WTC11 (cell line): ENCODE measurements at regions not wholly inside any gene's neighbourhood (a gene's known extent, or its start where the extent isn't known, plus 50 kb on each side); places are given as distances from the start of the nearest gene placed in this dataset.

Source experiments
- ATAC-seq: fragments of 200-7000 bp; cut with Tn5 transposase; 2 replicates; pipeline ENCODE4 v1.10.0; 2021; ENCODE audit warnings: mild to moderate bottlenecking, moderate library complexity
- CTCF ChIA-PET: fragments of 300-600 bp; sonication (Branson Sonifier 250); formaldehyde crosslinking; loops from one replicate; lab custom pipeline; 2021; ENCODE audit warnings: antibody characterized with exemption; lab: Charles Lee
- POLR2A ChIA-PET: fragments of 350-600 bp; sonication (Branson Sonifier 250); formaldehyde crosslinking; loops from one replicate; lab custom pipeline; 2021; ENCODE audit warnings: antibody characterized with exemption; lab: Charles Lee
- DNase-seq: peaks from one replicate; pipeline ENCODE4 v3.0.0; 2021; ENCODE audit warnings: low spot score
- H3K27ac Mint-ChIP-seq: 2 replicates; pipeline ENCODE4 v1.8.0; 2021; ENCODE audit warnings: mixed read lengths
- H3K27me3 Mint-ChIP-seq: 2 replicates; pipeline ENCODE4 v1.8.0; 2021; ENCODE audit warnings: low read depth, mild to moderate bottlenecking, moderate library complexity, mixed read lengths
- H3K36me3 Mint-ChIP-seq: 2 replicates; pipeline ENCODE4 v1.8.0; 2021; ENCODE audit warnings: mixed read lengths
- H3K4me1 Mint-ChIP-seq: 2 replicates; pipeline ENCODE4 v1.8.0; 2022; ENCODE audit warnings: mixed read lengths
- H3K4me3 Mint-ChIP-seq: 2 replicates; pipeline ENCODE4 v1.8.0; 2021; ENCODE audit warnings: mild to moderate bottlenecking, moderate library complexity, mixed read lengths
- H3K9me3 Mint-ChIP-seq: 2 replicates; pipeline ENCODE4 v1.8.0; 2021; ENCODE audit warnings: mixed read lengths
- AFF4 ChIP-seq: sonication (generic); formaldehyde crosslinking; IDR thresholded peaks from 2 replicates; pipeline ENCODE4 v1.8.1; 2023; ENCODE audit warnings: mild to moderate bottlenecking, missing genetic modification reagents, borderline replicate concordance
- ATF1 ChIP-seq: sonication (generic); formaldehyde crosslinking; IDR thresholded peaks from 2 replicates; pipeline ENCODE4 v1.8.1; 2023; ENCODE audit warnings: mild to moderate bottlenecking, moderate library complexity, missing genetic modification reagents
- ATF2 ChIP-seq: sonication (generic); formaldehyde crosslinking; IDR thresholded peaks from 2 replicates; pipeline ENCODE4 v1.8.1; 2022; ENCODE audit warnings: low read depth, missing genetic modification reagents, borderline replicate concordance
- CDX4 ChIP-seq: fragments of 250-450 bp; sonication (Bioruptor Pico); IDR thresholded peaks from 2 replicates; pipeline ENCODE4 v1.9.0; 2021; ENCODE audit warnings: moderate library complexity, mild to moderate bottlenecking, inconsistent platforms, borderline replicate concordance
- CREB1 ChIP-seq: sonication (generic); formaldehyde crosslinking; IDR thresholded peaks from 2 replicates; pipeline ENCODE4 v1.8.0; 2023; ENCODE audit warnings: mild to moderate bottlenecking, missing genetic modification reagents
- CREM ChIP-seq: sonication (generic); formaldehyde crosslinking; IDR thresholded peaks from 2 replicates; pipeline ENCODE4 v1.8.1; 2022; ENCODE audit warnings: mild to moderate bottlenecking, missing genetic modification reagents, moderate library complexity
- ESRRA ChIP-seq: sonication (generic); formaldehyde crosslinking; IDR thresholded peaks from 2 replicates; pipeline ENCODE4 v1.8.1; 2022; ENCODE audit warnings: mild to moderate bottlenecking, missing genetic modification reagents, borderline replicate concordance
- FOXP1 ChIP-seq: sonication (generic); formaldehyde crosslinking; IDR thresholded peaks from 2 replicates; pipeline ENCODE4 v1.8.0; 2022; ENCODE audit warnings: missing genetic modification reagents, mild to moderate bottlenecking, moderate library complexity, borderline replicate concordance
- FOXP4 ChIP-seq: sonication (generic); formaldehyde crosslinking; IDR thresholded peaks from 2 replicates; pipeline ENCODE4 v1.8.0; 2022; ENCODE audit warnings: mild to moderate bottlenecking, missing genetic modification reagents
- GTF2I ChIP-seq: fragments of 250-450 bp; sonication (Bioruptor Pico); conservative IDR thresholded peaks from 2 replicates; pipeline ENCODE4 v1.4.0; 2021; ENCODE audit warnings: mild to moderate bottlenecking
- HMGA2 ChIP-seq: fragments of 250-450 bp; sonication (Bioruptor Pico); IDR thresholded peaks from 2 replicates; pipeline ENCODE4 v1.4.0; 2021; ENCODE audit warnings: mild to moderate bottlenecking, moderate library complexity
- JAZF1 ChIP-seq: fragments of 250-450 bp; sonication (Bioruptor Pico); IDR thresholded peaks from 2 replicates; pipeline ENCODE4 v1.9.0; 2021; ENCODE audit warnings: moderate library complexity, mild to moderate bottlenecking, inconsistent platforms
- JUN ChIP-seq: sonication (generic); formaldehyde crosslinking; IDR thresholded peaks from 2 replicates; pipeline ENCODE4 v1.8.0; 2023; ENCODE audit warnings: mild to moderate bottlenecking, missing genetic modification reagents
- MAX ChIP-seq: sonication (generic); formaldehyde crosslinking; IDR thresholded peaks from 2 replicates; pipeline ENCODE4 v1.8.0; 2022; ENCODE audit warnings: mild to moderate bottlenecking, missing genetic modification reagents
- NFE2L1 ChIP-seq: sonication (generic); formaldehyde crosslinking; IDR thresholded peaks from 2 replicates; pipeline ENCODE4 v1.8.1; 2023; ENCODE audit warnings: missing genetic modification reagents
- NR2C2 ChIP-seq: sonication (generic); formaldehyde crosslinking; IDR thresholded peaks from 2 replicates; pipeline ENCODE4 v1.8.0; 2022; ENCODE audit warnings: mild to moderate bottlenecking, missing genetic modification reagents
- RORB ChIP-seq: fragments of 250-450 bp; sonication (Bioruptor Pico); IDR thresholded peaks from 2 replicates; pipeline ENCODE4 v1.9.0; 2021; ENCODE audit warnings: mild to moderate bottlenecking
- SP1 ChIP-seq: sonication (generic); formaldehyde crosslinking; conservative IDR thresholded peaks from 2 replicates; pipeline ENCODE4 v1.8.1; 2022; ENCODE audit warnings: missing genetic modification reagents
- TEAD4 ChIP-seq: sonication (generic); formaldehyde crosslinking; IDR thresholded peaks from 2 replicates; pipeline ENCODE4 v1.8.0; 2022; ENCODE audit warnings: mild to moderate bottlenecking, missing genetic modification reagents
- TP53 ChIP-seq: sonication (generic); formaldehyde crosslinking; IDR thresholded peaks from 2 replicates; pipeline ENCODE4 v1.8.1; 2023; ENCODE audit warnings: mild to moderate bottlenecking, missing genetic modification reagents
- ZNF121 ChIP-seq: sonication (generic); formaldehyde crosslinking; IDR thresholded peaks from 2 replicates; pipeline ENCODE4 v1.8.0; 2023; ENCODE audit warnings: missing genetic modification reagents
- ZNF263 ChIP-seq: sonication (generic); formaldehyde crosslinking; IDR thresholded peaks from 2 replicates; pipeline ENCODE4 v1.8.1; 2022; ENCODE audit warnings: low read depth, mild to moderate bottlenecking, moderate library complexity, missing genetic modification reagents
- ZNF281 ChIP-seq: sonication (generic); formaldehyde crosslinking; IDR thresholded peaks from 2 replicates; pipeline ENCODE4 v1.8.0; 2023; ENCODE audit warnings: mild to moderate bottlenecking, missing genetic modification reagents
- ZNF396 ChIP-seq: fragments of 250-450 bp; sonication (Bioruptor Pico); IDR thresholded peaks from 2 replicates; pipeline ENCODE4 v1.8.0; 2021; ENCODE audit warnings: mild to moderate bottlenecking, moderate library complexity, borderline replicate concordance
- ZNF423 ChIP-seq: fragments of 250-450 bp; sonication (Bioruptor Pico); IDR thresholded peaks from 2 replicates; pipeline ENCODE4 v2.1.2; 2022; ENCODE audit warnings: mild to moderate bottlenecking, moderate library complexity
- ZNF512 ChIP-seq: sonication (generic); formaldehyde crosslinking; IDR thresholded peaks from 2 replicates; pipeline ENCODE4 v1.8.1; 2022; ENCODE audit warnings: missing genetic modification reagents, borderline replicate concordance
- ZNF671 ChIP-seq: fragments of 250-450 bp; sonication (Bioruptor Pico); IDR thresholded peaks from 2 replicates; pipeline ENCODE4 v1.8.0; 2021; ENCODE audit warnings: mild to moderate bottlenecking

- CTCF ChIA-PET: no interaction called here
- Mint-ChIP-seq H3K27me3 (no peaks in the 10 kb centered on the region), H3K4me1 (peaks cover 16% of the 10 kb centered on the region), H3K27ac (no peak overlapping the region), H3K36me3 (no peaks in the 10 kb centered on the region)
- ATAC-seq: no peak
- DNase-seq: no peak
- TF ChIP-seq TP53 (CRISPR knock-in tag) (no peak), FOXP1 (no peak), JUN (CRISPR knock-in tag) (no peak), CREM (CRISPR knock-in tag) (no peak), HMGA2 (CRISPR knock-in tag) (no peak), ZNF396 (CRISPR knock-in tag) (no peak), FOXP4 (CRISPR knock-in tag) (no peak), NFE2L1 (CRISPR knock-in tag) (no peak), MAX (CRISPR knock-in tag) (no peak), ZNF121 (no peak), ZNF281 (no peak), ZNF512 (no peak), ZNF263 (no peak), AFF4 (CRISPR knock-in tag) (no peak), NR2C2 (CRISPR knock-in tag) (no peak)
- TF ChIP-seq, all 79 proteins: peak for 0
- POLR2A ChIA-PET: no interaction called here
- Mint-ChIP-seq H3K4me3 (no peak overlapping the region), H3K9me3 (peaks cover 15% of the 10 kb centered on the region)
These were observed 285.3 kb upstream of the ADRA1B start for GRCh38 chr5:159631001-159631400.

GRCh38 chr5:159632866-159633265 is 283.4 kb upstream of the ADRA1B start:
- no peaks in the 10 kb centered on the region for H3K36me3 Mint-ChIP-seq
- no peaks in the 10 kb centered on the region for H3K27me3 Mint-ChIP-seq
- DNase-seq (no peak), ATAC-seq (no peak)
- peaks cover 16% of the 10 kb centered on the region for H3K4me1 Mint-ChIP-seq
- ChIA-PET POLR2A (no interaction called here), CTCF (no interaction called here)
- H3K9me3 Mint-ChIP-seq: peaks cover 8% of the 10 kb centered on the region
- no peak overlapping the region for H3K27ac Mint-ChIP-seq
- no peak overlapping the region for H3K4me3 Mint-ChIP-seq
- TF ChIP-seq SP1 (no peak), RORB (no peak), CREM (CRISPR knock-in tag) (no peak), TP53 (CRISPR knock-in tag) (no peak), ZNF423 (CRISPR knock-in tag) (no peak), CDX4 (CRISPR knock-in tag) (no peak), ATF1 (CRISPR knock-in tag) (no peak), CREB1 (CRISPR knock-in tag) (no peak), ATF2 (CRISPR knock-in tag) (no peak), TEAD4 (no peak), ESRRA (CRISPR knock-in tag) (no peak), GTF2I (CRISPR knock-in tag) (no peak), ZNF671 (CRISPR knock-in tag) (no peak), JAZF1 (CRISPR knock-in tag) (no peak)
